Activated B cell treated with CpG ODN at 0.5 μM for 24 hours (primary cell): ENCODE measurements at regions not wholly inside any gene's neighbourhood (a gene's known extent, or its start where the extent isn't known, plus 50 kb on each side); places are given as distances from the start of the nearest gene placed in this dataset.

Source experiments
- ATAC-seq: fragments of 200-7000 bp; cut with Tn5 transposase; one replicate; pipeline ENCODE4 v1.10.0; 2021; ENCODE audit warnings: low read depth, mild to moderate bottlenecking, moderate library complexity
- CTCF ChIA-PET: fragments of 350-600 bp; sonication (Branson Sonifier 250); formaldehyde crosslinking; loops from one replicate; lab custom pipeline; 2021; ENCODE audit warnings: antibody characterized with exemption; lab: Charles Lee
- POLR2A ChIA-PET: fragments of 350-600 bp; sonication (Branson Sonifier 250); formaldehyde crosslinking; loops from one replicate; lab custom pipeline; 2021; ENCODE audit warnings: antibody characterized with exemption; lab: Charles Lee
- DNase-seq: peaks from one replicate; pipeline ENCODE4 v3.0.0; 2022
- H3K27ac Mint-ChIP-seq: one replicate; pipeline ENCODE4 v1.8.0; 2020; ENCODE audit warnings: mixed read lengths
- H3K27me3 Mint-ChIP-seq: one replicate; pipeline ENCODE4 v1.8.0; 2021; ENCODE audit warnings: mixed read lengths
- H3K36me3 Mint-ChIP-seq: one replicate; pipeline ENCODE4 v1.8.0; 2021; ENCODE audit warnings: low read depth, mixed read lengths
- H3K4me1 Mint-ChIP-seq: one replicate; pipeline ENCODE4 v1.8.0; 2021; ENCODE audit warnings: mixed read lengths
- H3K4me3 Mint-ChIP-seq: one replicate; pipeline ENCODE4 v1.8.0; 2020; ENCODE audit warnings: mild to moderate bottlenecking, mixed read lengths
- H3K9me3 Mint-ChIP-seq: one replicate; pipeline ENCODE4 v1.8.0; 2020; ENCODE audit warnings: mixed read lengths
- CTCF ChIP-seq: fragments of 200-600 bp; IDR thresholded peaks from one replicate; pipeline ENCODE4 v1.8.0; 2022; ENCODE audit warnings: antibody characterized with exemption, mild to moderate bottlenecking
- intact Hi-C: fragments of 100-400 bp; cut with micrococcal nuclease; formaldehyde crosslinking; loops from one replicate; pipeline ENCODE4 v1.15.1; 2024

GRCh38 chr1:14082331-14082730 is 382.3 kb downstream of the PRDM2 start:
- intact Hi-C loops = no loop called here
- ATAC-seq (no peak), DNase-seq (no peak)
- no peak for TF ChIP-seq CTCF
- ChIA-PET CTCF (no interaction called here), POLR2A (no interaction called here)
- H3K36me3 Mint-ChIP-seq = no peaks in the 10 kb centered on the region
- no peaks in the 10 kb centered on the region for H3K4me1 Mint-ChIP-seq
- H3K4me3 Mint-ChIP-seq = no peak overlapping the region
- no peaks in the 10 kb centered on the region for H3K9me3 Mint-ChIP-seq
- no peak overlapping the region for H3K27ac Mint-ChIP-seq
- no peaks in the 10 kb centered on the region for H3K27me3 Mint-ChIP-seq

- no peak overlapping the region for H3K27ac Mint-ChIP-seq
- H3K4me1 Mint-ChIP-seq = no peaks in the 10 kb centered on the region
- no peak for TF ChIP-seq CTCF
- DNase-seq (no peak), ATAC-seq (no peak)
- CTCF ChIA-PET = no interaction called here
- H3K4me3 Mint-ChIP-seq = no peak overlapping the region
- no peaks in the 10 kb centered on the region for H3K9me3 Mint-ChIP-seq
- POLR2A ChIA-PET = no interaction called here
- intact Hi-C loops = no loop called here
- no peaks in the 10 kb centered on the region for H3K27me3 Mint-ChIP-seq
- H3K36me3 Mint-ChIP-seq = no peaks in the 10 kb centered on the region
These were observed 383.3 kb downstream of the PRDM2 start for GRCh38 chr1:14083277-14083676.

GRCh38 chr1:14083706-14084105 is 383.7 kb downstream of the PRDM2 start:
- intact Hi-C loops = no loop called here
- ATAC-seq = no peak
- Mint-ChIP-seq H3K4me1 (no peaks in the 10 kb centered on the region), H3K36me3 (no peaks in the 10 kb centered on the region), H3K4me3 (no peak overlapping the region), H3K27ac (no peak overlapping the region), H3K9me3 (no peaks in the 10 kb centered on the region), H3K27me3 (no peaks in the 10 kb centered on the region)
- ChIA-PET POLR2A (no interaction called here), CTCF (no interaction called here)
- no peak for DNase-seq
- no peak for TF ChIP-seq CTCF

GRCh38 chr1:14090062-14090461 is 390.1 kb downstream of the PRDM2 start:
- H3K27me3 Mint-ChIP-seq = peaks cover 17% of the 10 kb centered on the region
- H3K4me1 Mint-ChIP-seq = no peaks in the 10 kb centered on the region
- ChIA-PET POLR2A (no interaction called here), CTCF (no interaction called here)
- intact Hi-C loops = no loop called here
- H3K4me3 Mint-ChIP-seq = no peak overlapping the region
- TF ChIP-seq CTCF = no peak
- ATAC-seq (no peak), DNase-seq (no peak)
- H3K9me3 Mint-ChIP-seq = peaks cover 8% of the 10 kb centered on the region
- no peak overlapping the region for H3K27ac Mint-ChIP-seq
- H3K36me3 Mint-ChIP-seq = no peaks in the 10 kb centered on the region

GRCh38 chr1:14090531-14090930 is 390.5 kb downstream of the PRDM2 start:
- Mint-ChIP-seq H3K27me3 (peaks cover 17% of the 10 kb centered on the region), H3K4me1 (no peaks in the 10 kb centered on the region), H3K27ac (no peak overlapping the region), H3K9me3 (peaks cover 8% of the 10 kb centered on the region), H3K36me3 (no peaks in the 10 kb centered on the region), H3K4me3 (no peak overlapping the region)
- TF ChIP-seq CTCF = no peak
- ChIA-PET POLR2A (no interaction called here), CTCF (no interaction called here)
- DNase-seq = no peak
- no peak for ATAC-seq
- intact Hi-C loops = no loop called here
